Body of pancreas (tissue), 4 donors: ENCODE measurements at regions not wholly inside any gene's neighbourhood (a gene's known extent, or its start where the extent isn't known, plus 50 kb on each side); places are given as distances from the start of the nearest gene placed in this dataset.

Experiments
- ATAC-seq: fragments of 150-250 bp; one replicate; pipeline ENCODE4 v1.9.1; 2016
- DNase-seq, 4 donors: peaks; one replicate each; pipeline ENCODE4 v3.0.0-alpha.2; 2019
- H3K27ac ChIP-seq, 4 donors: fragments of 200-600 bp; sonication (generic); 1 replicate in 3 of 4; 2 replicates in 1 of 4; pipeline versions ENCODE4 v1.5.1 to v1.6.1; 2016 to 2019; ENCODE audit warnings: mild to moderate bottlenecking in 1 of 4, mixed read lengths in 1 of 4, moderate library complexity in 1 of 4
- H3K27me3 ChIP-seq, 2 donors: fragments of 200-600 bp; sonication (generic); one replicate each; pipeline ENCODE4 v1.6.0; 2016; ENCODE audit warnings: mild to moderate bottlenecking in 1 of 2
- H3K36me3 ChIP-seq, 2 donors: fragments of 200-600 bp; sonication (generic); replicated peaks in 1 of 2; 2 replicates each; pipeline ENCODE4 v1.5.1; 2016; ENCODE audit warnings: low read depth in 2 of 2; ENCODE audit not compliant: insufficient read depth in 1 of 2
- H3K4me1 ChIP-seq: fragments of 200-600 bp; sonication (generic); one replicate; pipeline ENCODE4 v1.6.0; 2016
- H3K4me3 ChIP-seq, 2 donors: fragments of 200-600 bp; sonication (generic); 1 replicate in 1 of 2; 2 replicates in 1 of 2; pipeline ENCODE4 v1.5.1; 2016 to 2019
- H3K9me3 ChIP-seq, 3 donors: fragments of 200-600 bp; sonication (generic); 1 replicate in 2 of 3; 2 replicates in 1 of 3; pipeline ENCODE4 v1.5.1; 2016
- POLR2A ChIP-seq, 3 donors: fragments of 450-650 bp; IDR thresholded peaks; one replicate each; pipeline ENCODE4 v1.6.1; 2016; ENCODE audit warnings: antibody characterized with exemption in 3 of 3, mild to moderate bottlenecking in 2 of 3
- WGBS, 2 donors: methylation state at CpG; one replicate each; pipeline ENCODE4 v1.1.5; 2017; 5-methylcytosine and 5-hydroxymethylcytosine counted together
- intact Hi-C: fragments of 100-400 bp; cut with DNase I; formaldehyde crosslinking; loops from one replicate; pipeline ENCODE4 v1.15.1; 2023
- TF ChIP-seq, protein P1 (sequence below), 7 experiments: fragments of 450-650 bp in 4 of 7; fragments of 200-600 bp in 3 of 7; sonication (generic) in 3 of 7; IDR thresholded peaks; one replicate each; pipeline ENCODE4 v1.5.1; 2016 to 2019; ENCODE audit warnings: antibody characterized with exemption in 7 of 7

DNA sequence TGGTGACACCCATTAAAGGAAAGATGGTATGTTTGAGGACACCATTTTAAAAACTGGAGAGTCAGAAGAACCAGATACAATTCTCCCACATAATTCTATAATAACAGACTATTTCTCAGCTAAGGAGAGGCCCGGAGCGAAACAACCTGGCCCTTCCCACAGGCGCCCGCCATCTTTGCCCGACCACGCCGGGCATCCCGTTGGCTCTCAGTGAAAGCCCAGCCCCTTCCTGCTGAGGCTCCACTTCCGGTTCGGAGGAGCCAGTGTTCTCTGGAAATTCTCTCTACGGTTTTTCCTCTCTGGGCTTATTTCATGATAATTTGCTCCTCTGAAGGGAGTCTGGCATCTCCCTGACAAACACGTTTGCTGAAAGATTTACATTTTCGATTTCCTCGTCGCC lies 175.7 kb downstream of the AXIN2 start:
- no peaks in the 10 kb centered on the region for H3K9me3 ChIP-seq
- no peaks in the 10 kb centered on the region for H3K36me3 ChIP-seq
- no peak overlapping the region for H3K27ac ChIP-seq
- no peaks in the 10 kb centered on the region for H3K27me3 ChIP-seq
- intact Hi-C loops: no loop called here
- H3K4me1 ChIP-seq: no peaks in the 10 kb centered on the region
- WGBS, 2 donors: 88 to 91% methylated on average over 15 of the region's 15 CpGs
- DNase-seq: no peak
- ATAC-seq: no peak
- no peak overlapping the region for H3K4me3 ChIP-seq
- TF ChIP-seq, protein P1, sequence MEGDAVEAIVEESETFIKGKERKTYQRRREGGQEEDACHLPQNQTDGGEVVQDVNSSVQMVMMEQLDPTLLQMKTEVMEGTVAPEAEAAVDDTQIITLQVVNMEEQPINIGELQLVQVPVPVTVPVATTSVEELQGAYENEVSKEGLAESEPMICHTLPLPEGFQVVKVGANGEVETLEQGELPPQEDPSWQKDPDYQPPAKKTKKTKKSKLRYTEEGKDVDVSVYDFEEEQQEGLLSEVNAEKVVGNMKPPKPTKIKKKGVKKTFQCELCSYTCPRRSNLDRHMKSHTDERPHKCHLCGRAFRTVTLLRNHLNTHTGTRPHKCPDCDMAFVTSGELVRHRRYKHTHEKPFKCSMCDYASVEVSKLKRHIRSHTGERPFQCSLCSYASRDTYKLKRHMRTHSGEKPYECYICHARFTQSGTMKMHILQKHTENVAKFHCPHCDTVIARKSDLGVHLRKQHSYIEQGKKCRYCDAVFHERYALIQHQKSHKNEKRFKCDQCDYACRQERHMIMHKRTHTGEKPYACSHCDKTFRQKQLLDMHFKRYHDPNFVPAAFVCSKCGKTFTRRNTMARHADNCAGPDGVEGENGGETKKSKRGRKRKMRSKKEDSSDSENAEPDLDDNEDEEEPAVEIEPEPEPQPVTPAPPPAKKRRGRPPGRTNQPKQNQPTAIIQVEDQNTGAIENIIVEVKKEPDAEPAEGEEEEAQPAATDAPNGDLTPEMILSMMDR (IDR thresholded peaks at IDR 0.05): no peak
- no peak for TF ChIP-seq POLR2A (IDR thresholded peaks at IDR 0.05)

DNA sequence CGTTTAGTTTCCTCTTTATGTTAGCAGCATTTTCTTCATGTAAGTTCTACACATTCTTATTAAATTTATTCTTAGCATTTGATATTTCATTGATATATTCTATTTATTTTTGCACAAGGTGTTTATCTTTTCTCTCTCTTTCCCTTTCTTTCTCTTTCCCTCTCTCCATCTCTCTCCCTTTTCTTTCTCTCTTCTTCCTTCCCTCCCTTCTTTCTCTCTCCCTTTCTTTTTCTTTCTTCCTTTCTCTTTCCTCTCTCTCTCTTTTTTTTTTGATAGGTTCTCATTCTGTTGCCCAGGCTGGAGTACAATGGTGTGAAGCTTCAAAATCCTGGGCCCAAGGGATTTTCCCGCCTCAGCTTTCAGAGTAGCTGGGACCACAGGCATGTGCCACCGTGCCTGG lies 176.4 kb downstream of the AXIN2 start:
- Histone ChIP-seq H3K4me3 (no peak overlapping the region), H3K9me3 (no peaks in the 10 kb centered on the region), H3K4me1 (no peaks in the 10 kb centered on the region), H3K36me3 (no peaks in the 10 kb centered on the region), H3K27ac (no peak overlapping the region), H3K27me3 (no peaks in the 10 kb centered on the region)
- no peak for ATAC-seq
- 83 to 93% methylated on average over 3 of the region's 3 CpGs for WGBS, 2 donors
- no peak for DNase-seq
- TF ChIP-seq POLR2A (IDR thresholded peaks at IDR 0.05): no peak
- TF ChIP-seq, protein P1 (IDR thresholded peaks at IDR 0.05): no peak
- intact Hi-C loops: no loop called here

DNA sequence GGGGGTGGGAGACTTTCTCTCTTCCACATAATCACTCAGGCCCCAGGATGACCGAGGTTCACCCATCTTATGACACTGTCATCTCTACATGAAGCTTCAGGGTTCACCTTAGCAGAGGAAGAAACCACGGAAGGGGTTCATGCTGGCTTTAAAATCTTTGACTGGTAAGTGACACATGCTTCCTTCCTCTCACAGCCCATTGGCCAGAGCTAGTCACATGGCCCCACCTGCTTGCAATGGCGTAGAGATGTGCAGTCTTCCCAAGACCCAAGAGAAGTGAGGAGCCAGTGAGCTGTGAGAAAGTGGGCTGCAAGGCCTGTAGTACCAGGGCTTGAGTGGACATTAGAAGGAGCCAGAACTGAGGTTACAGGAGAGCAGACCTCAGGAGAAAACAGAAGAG lies 180.3 kb downstream of the AXIN2 start:
- intact Hi-C loops: no loop called here
- Histone ChIP-seq H3K4me3 (no peak overlapping the region), H3K27ac (no peak overlapping the region), H3K9me3 (no peaks in the 10 kb centered on the region), H3K27me3 (no peaks in the 10 kb centered on the region), H3K36me3 (no peaks in the 10 kb centered on the region), H3K4me1 (no peaks in the 10 kb centered on the region)
- ATAC-seq: no peak
- no peak for DNase-seq
- TF ChIP-seq, protein P1 (IDR thresholded peaks at IDR 0.05): no peak
- no peak for TF ChIP-seq POLR2A (IDR thresholded peaks at IDR 0.05)
- WGBS, 2 donors: 60 to 73% methylated on average over 3 of the region's 3 CpGs

DNA sequence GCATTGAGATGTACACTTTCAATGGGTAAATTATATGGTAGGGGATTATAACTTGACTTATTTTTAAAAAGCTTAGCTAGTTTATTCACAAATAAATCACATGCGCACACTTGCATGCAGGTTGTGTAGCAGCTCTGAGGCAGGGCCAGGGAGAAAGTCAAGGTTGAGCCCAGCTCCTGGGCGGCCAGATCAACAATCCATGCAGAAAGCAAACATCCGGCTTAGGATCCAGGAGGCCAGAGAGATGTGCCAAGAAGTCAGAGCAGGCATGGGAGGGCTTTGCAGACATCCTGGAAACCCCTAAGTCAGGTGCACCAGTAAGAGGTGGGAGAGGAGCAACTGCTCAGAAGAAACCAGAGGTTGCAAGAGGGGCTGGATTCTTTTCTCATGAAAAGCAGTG lies 186.5 kb downstream of the AXIN2 start:
- DNase-seq (peak in 3 of 4 donors; percentile 21 to 30 (median 25)), ATAC-seq (no peak)
- Histone ChIP-seq H3K27me3 (no peaks in the 10 kb centered on the region), H3K4me1 (peaks cover 20% of the 10 kb centered on the region), H3K9me3 (no peaks in the 10 kb centered on the region), H3K4me3 (no peak overlapping the region), H3K36me3 (no peaks in the 10 kb centered on the region), H3K27ac (peak overlapping the region in 1 of 4 donors; percentile 7)
- 38 to 40% methylated on average over 3 of the region's 3 CpGs for WGBS, 2 donors
- intact Hi-C loops: no loop called here
- TF ChIP-seq, protein P1 (IDR thresholded peaks at IDR 0.05): no peak
- TF ChIP-seq POLR2A (IDR thresholded peaks at IDR 0.05): no peak

DNA sequence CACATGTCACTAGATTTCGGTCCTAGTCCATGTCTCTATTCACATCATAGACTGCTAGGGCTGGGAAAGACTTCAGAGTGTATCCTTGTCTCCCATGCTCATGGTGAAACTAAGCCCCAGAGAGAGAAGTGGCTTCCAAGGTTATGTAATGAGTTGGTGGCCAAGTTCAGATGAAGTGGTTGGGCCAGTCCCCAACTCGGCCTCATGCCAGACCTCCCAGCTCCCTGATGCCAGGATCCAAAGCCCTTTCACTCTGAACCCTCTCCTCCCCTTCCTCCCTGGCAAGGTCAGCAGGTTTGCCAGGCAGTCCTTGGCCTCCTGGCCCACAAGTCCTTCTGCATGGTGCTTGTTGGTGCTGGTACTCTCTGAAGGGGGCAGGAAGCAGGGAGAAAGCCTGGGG lies 189.7 kb downstream of the AXIN2 start:
- no peaks in the 10 kb centered on the region for H3K9me3 ChIP-seq
- peak; percentile 36 for ATAC-seq
- peak overlapping the region in 3 of 4 donors; percentile 30 to 56 (median 42) for H3K27ac ChIP-seq
- no peak overlapping the region for H3K4me3 ChIP-seq
- no peaks in the 10 kb centered on the region for H3K27me3 ChIP-seq
- H3K36me3 ChIP-seq: no peaks in the 10 kb centered on the region
- 34 to 52% methylated on average over 2 of the region's 2 CpGs for WGBS, 2 donors
- peaks cover 20% of the 10 kb centered on the region for H3K4me1 ChIP-seq
- TF ChIP-seq POLR2A (IDR thresholded peaks at IDR 0.05): no peak
- TF ChIP-seq, protein P1 (IDR thresholded peaks at IDR 0.05): no peak
- intact Hi-C loops: no loop called here
- DNase-seq: peak; percentile 32 to 61 (median 52)
